EH (cell line): ENCODE measurements at regions not wholly inside any gene's neighbourhood (a gene's known extent, or its start where the extent isn't known, plus 50 kb on each side); places are given as distances from the start of the nearest gene placed in this dataset.
A peak's percentile ranks its signal among the peaks of the same experiment; 100 is the strongest.

Experiments
- DNase-seq: peaks from one replicate; pipeline ENCODE4 v3.0.0-alpha.2; 2015; ENCODE audit warnings: low read depth

- no peak for DNase-seq
Measured at GRCh38 chrX:139290310-139290709, 240.2 kb upstream of the F9 start.

DNA sequence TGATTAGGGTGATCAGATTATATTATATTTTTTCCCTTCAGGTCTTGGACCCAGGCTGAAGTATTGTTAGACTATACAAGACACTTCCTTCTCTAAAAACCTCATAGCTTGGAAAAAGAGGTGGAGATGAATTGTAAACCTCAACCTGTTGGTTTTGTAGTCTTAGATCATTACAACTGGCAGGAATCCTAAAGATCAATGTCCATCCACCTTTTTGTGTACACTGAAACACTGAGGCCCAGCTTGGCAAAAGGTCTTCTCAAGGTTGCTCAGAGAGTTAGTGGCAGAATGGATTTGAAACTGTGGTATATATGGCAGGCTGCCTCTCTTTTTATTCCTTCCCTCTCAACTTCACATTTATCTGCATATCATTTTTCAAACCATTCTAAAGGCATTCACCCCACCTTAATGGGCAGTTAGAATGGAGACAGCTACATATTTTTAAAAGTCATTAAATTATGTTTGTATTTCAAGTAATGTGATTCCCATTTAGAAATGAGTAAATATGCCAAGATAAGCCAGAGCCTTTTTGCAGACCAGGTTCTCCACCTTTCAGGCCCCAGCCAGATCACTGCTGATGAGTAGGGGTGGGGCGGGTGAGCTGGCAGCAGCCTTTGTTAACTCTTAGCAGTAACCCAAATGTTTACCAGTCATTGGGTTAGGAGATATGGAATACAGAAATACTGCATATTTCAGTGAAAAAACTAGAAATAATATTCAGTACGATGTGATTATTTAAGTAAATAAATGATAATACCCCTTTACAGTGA is 243.2 kb upstream of the F9 start:
- DNase-seq = no peak

DNA sequence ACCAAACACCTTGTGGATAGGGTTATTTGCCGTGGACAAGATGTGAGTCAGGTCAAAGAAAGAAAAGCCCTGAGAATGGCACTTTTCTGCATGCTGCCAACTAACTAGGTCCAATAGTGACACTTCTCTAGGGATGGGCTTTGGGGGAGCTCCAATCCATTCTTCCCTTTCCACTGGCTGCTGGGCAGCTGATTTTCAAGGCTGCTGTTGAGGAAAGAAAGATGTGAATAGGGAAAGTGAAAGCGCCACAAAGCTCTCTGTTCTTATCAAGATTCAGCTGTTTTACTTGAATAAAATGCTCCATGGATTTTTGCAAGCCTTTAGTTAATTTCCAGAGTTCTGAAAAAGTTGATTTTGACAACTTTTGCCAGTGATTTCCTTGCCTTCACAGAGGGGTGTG is 244.2 kb upstream of the F9 start:
- no peak for DNase-seq

GRCh38 chrX:139267851-139268250 is 262.7 kb upstream of the F9 start:
- DNase-seq = no peak

GRCh38 chrX:139246295-139246694 is 284.2 kb upstream of the F9 start:
- DNase-seq = no peak

GRCh38 chrX:139237141-139237540 is 293.4 kb upstream of the F9 start:
- no peak for DNase-seq

DNA sequence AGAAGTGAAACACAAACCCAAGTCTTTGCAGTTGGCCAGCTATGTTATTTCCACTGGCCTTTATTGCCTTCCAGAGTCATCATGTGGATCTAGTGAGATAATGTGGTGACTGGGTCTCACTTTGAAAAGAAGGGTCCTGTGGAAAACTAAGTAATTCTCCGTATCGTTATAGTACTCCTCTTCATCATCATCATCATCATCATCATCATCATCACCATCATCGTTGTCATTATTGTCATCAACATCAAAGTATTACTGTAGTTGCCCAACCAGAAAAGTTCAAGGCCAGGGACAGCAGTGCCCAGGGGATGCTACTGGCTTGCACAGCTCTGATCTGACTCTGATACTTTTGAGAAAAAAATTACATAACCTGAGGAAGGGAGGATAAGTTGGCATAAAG is 295.6 kb upstream of the F9 start:
- no peak for DNase-seq

- DNase-seq = no peak
Measured at GRCh38 chrX:139224953-139225665, 305.4 kb upstream of the F9 start.

GRCh38 chrX:139222511-139223200 is 307.9 kb upstream of the F9 start:
- DNase-seq = no peak

DNA sequence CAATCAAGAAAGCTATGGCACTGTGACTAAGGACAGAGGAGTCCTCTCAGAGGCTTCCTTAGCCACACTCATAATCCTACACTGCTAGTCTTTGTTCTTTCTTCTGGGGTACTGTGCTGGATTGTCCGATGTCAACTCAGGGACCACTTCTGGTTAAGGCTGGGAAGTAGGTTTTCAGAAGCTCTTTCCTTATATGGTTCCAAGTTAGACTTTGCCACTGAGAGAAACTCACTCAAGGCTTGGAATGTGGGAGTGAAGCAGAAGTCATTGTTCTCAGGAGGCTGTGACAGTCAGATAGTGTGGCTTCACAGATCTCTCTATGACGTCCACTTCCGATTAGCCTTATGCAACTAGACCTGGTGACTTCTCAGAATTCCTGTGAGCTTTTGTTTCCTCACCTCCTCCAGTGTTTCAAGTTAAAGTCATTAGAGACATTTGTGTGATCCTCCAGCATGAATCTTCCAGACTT is 317.3 kb upstream of the F9 start:
- no peak for DNase-seq

GRCh38 chrX:139211568-139212182 is 318.9 kb upstream of the F9 start:
- DNase-seq = no peak

GRCh38 chrX:139209342-139209741 is 321.2 kb upstream of the F9 start:
- no peak for DNase-seq

DNA sequence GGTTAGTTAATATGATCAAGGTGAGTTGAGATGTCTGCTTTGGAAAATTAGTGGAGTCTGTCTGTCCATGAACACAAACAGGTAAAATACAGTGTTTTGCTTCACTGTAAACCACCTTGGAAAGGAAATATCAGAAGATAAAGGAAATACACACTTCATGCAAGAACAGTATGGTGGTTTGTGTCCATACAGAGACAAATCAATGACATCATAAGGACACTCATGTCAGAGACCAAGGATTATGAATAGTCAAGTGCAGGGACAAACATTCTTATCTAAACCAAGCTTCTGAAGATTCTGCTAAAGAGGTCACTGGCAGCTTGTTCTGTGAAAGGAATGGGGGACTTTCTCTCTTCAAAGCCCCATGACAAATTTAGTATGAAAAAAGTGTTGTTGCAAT is 322.9 kb upstream of the F9 start:
- DNase-seq = no peak

DNA sequence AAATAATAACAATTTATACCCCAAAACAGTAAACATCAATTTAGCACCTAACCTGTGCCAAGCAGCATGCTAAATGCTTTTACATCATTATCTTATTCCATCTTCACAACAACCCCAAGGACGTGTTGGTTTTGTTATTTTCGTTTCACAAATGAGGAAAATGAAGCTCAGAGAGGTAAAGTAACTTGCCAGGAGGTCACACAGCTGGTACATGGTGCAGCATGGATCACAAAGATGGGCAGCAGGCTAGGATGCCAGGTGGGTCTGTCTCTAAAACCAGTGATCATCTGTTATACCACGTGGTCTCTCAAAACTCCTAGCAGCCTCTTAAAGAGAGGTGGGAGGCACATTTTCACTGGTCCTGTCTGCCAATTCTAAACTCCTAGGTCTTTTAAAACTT is 323.6 kb upstream of the F9 start:
- no peak for DNase-seq

DNA sequence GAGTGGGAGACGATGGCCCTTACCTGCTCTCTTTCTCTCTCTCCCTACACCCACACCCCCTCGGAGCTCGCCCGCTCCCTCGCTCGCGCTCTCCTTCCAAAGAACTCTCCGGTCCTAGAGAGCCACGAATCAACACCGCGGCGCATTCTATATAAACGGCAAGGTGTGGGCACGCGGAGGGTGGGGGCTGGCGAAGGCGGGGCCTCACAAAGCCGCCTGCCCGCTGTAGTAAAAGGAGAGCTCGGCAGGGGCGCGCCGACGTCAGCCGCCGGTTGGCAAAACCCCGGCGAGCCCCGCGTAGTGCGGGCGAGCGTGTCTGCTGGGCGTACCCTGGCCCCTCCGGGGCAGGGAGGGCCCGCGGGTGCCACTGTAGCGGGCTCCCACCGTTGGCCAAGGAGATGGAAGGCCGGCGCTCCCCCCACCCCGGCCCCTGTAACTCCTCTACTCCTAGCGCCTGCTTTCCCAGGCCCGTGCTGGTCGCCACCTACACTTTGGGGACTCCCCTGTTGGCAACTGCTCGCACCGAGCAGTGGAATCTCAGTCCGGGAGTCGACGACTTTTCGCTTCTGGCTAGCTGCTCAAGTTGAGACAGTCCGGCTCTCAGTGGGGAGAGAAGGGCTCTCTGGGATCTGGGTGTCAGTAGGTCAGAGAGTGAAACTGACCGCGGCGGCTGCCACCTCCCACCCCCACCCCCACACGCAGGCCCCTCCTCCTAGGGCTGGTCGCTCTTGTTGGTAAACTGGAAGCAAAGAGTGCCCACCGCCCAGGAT is 325.5 kb upstream of the F9 start:
- DNase-seq = no peak

GRCh38 chrX:139204571-139204897 is 326.0 kb upstream of the F9 start:
- DNase-seq = no peak

- peak; percentile 1 for DNase-seq
Measured at GRCh38 chrX:139203651-139204570, 326.6 kb upstream of the F9 start.

DNA sequence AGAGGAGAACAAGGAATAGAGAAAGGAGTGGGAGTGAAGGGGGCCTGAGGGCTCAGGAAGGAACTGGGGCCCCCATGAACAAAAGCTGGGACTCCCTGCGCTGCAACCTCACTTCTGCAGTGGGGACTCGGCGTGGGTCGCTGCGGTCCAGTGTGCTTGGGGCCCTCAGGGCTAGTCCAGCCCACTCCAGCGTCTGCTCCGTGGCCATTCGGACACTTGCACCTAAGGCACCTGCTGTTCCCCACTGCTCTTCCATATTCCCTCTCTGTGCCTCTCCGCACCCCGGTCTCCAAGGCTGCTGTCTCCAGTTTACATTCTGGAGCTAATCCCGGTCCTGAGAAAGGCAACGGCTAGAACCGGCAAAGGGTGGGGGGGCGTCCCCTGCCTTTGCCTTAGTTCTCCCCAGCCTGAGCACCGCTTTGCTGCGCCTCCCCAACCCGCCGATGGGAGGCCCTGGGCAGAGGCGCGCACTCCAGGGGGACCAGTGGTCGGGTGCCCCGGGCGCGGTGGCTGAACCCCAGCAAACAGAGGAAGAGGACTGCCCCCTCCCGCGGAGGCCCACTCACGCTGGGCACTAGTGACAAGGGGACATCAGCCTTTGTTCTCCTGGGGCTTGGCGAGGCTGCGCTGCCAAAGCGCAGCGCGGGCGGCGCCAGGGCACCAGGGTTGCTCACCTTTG is 327.7 kb upstream of the F9 start:
- DNase-seq = no peak

DNA sequence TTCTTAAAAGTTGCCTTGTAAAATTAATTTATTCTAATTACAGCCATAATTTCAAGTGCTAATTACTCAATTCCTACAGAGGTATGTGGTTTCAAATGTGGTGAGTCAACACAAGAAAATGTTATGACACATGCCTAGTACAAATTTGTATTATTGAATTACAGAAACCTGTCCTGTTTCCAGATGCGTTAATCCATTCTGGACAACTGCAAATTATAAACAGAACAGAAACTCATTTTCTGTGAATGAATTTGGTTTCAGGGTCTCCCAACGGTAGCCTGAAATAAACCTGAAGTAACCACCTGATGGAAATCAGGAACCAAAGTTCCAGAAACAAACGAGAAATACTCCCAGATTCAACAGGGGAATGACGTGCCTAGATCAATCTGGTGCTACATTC is 328.6 kb upstream of the F9 start:
- DNase-seq = no peak

- DNase-seq = no peak
Measured at GRCh38 chrX:139200793-139201192, 329.7 kb upstream of the F9 start.
